Body of pancreas (tissue), 4 donors: ENCODE measurements at regions not wholly inside any gene's neighbourhood (a gene's known extent, or its start where the extent isn't known, plus 50 kb on each side); places are given as distances from the start of the nearest gene placed in this dataset.
A peak's percentile ranks its signal among the peaks of the same experiment; 100 is the strongest.

Experiments
- ATAC-seq: fragments of 150-250 bp; one replicate; pipeline ENCODE4 v1.9.1; 2016
- DNase-seq, 4 donors: peaks; one replicate each; pipeline ENCODE4 v3.0.0-alpha.2; 2019
- H3K27ac ChIP-seq, 4 donors: fragments of 200-600 bp; sonication (generic); 1 replicate in 3 of 4; 2 replicates in 1 of 4; pipeline versions ENCODE4 v1.5.1 to v1.6.1; 2016 to 2019; ENCODE audit warnings: mild to moderate bottlenecking in 1 of 4, mixed read lengths in 1 of 4, moderate library complexity in 1 of 4
- H3K27me3 ChIP-seq, 2 donors: fragments of 200-600 bp; sonication (generic); one replicate each; pipeline ENCODE4 v1.6.0; 2016; ENCODE audit warnings: mild to moderate bottlenecking in 1 of 2
- H3K36me3 ChIP-seq, 2 donors: fragments of 200-600 bp; sonication (generic); replicated peaks in 1 of 2; 2 replicates each; pipeline ENCODE4 v1.5.1; 2016; ENCODE audit warnings: low read depth in 2 of 2; ENCODE audit not compliant: insufficient read depth in 1 of 2
- H3K4me1 ChIP-seq: fragments of 200-600 bp; sonication (generic); one replicate; pipeline ENCODE4 v1.6.0; 2016
- H3K4me3 ChIP-seq, 2 donors: fragments of 200-600 bp; sonication (generic); 1 replicate in 1 of 2; 2 replicates in 1 of 2; pipeline ENCODE4 v1.5.1; 2016 to 2019
- H3K9me3 ChIP-seq, 3 donors: fragments of 200-600 bp; sonication (generic); 1 replicate in 2 of 3; 2 replicates in 1 of 3; pipeline ENCODE4 v1.5.1; 2016
- CTCF ChIP-seq, 7 experiments: fragments of 450-650 bp in 4 of 7; fragments of 200-600 bp in 3 of 7; sonication (generic) in 3 of 7; IDR thresholded peaks; one replicate each; pipeline ENCODE4 v1.5.1; 2016 to 2019; ENCODE audit warnings: antibody characterized with exemption in 7 of 7
- POLR2A ChIP-seq, 3 donors: fragments of 450-650 bp; IDR thresholded peaks; one replicate each; pipeline ENCODE4 v1.6.1; 2016; ENCODE audit warnings: antibody characterized with exemption in 3 of 3, mild to moderate bottlenecking in 2 of 3
- WGBS, 2 donors: methylation state at CpG; one replicate each; pipeline ENCODE4 v1.1.5; 2017; 5-methylcytosine and 5-hydroxymethylcytosine counted together
- intact Hi-C: fragments of 100-400 bp; cut with DNase I; formaldehyde crosslinking; loops from one replicate; pipeline ENCODE4 v1.15.1; 2023

GRCh38 chr11:69425895-69426544, 55.4 kb upstream of the LINC01488 start:
- intact Hi-C loops = no loop called here

GRCh38 chr11:69427337-69427736, 54.1 kb upstream of the LINC01488 start:
- ATAC-seq (no peak), DNase-seq (peak in 1 of 4 donors; percentile 1)
- no peak for TF ChIP-seq CTCF (IDR thresholded peaks at IDR 0.05)
- no peak for TF ChIP-seq POLR2A (IDR thresholded peaks at IDR 0.05)
- peaks cover 0 to 7% (median 0%) of the 10 kb centered on the region in 3 donors for H3K9me3 ChIP-seq
- no peak overlapping the region for H3K4me3 ChIP-seq
- no peak overlapping the region for H3K27ac ChIP-seq
- WGBS, 2 donors = 30 to 38% methylated on average over 6 of the region's 6 CpGs
- no peaks in the 10 kb centered on the region for H3K27me3 ChIP-seq
- no peaks in the 10 kb centered on the region for H3K36me3 ChIP-seq
- no peaks in the 10 kb centered on the region for H3K4me1 ChIP-seq
- intact Hi-C loops = no loop called here

More at GRCh38 chr11:69425895-69426544, 55.4 kb upstream of the LINC01488 start:
- no peak for ATAC-seq
- no peaks in the 10 kb centered on the region for H3K27me3 ChIP-seq
- DNase-seq = no peak
- TF ChIP-seq POLR2A (IDR thresholded peaks at IDR 0.05) (no peak), CTCF (IDR thresholded peaks at IDR 0.05) (no peak)
- 81 to 88% methylated on average over 22 of the region's 22 CpGs for WGBS, 2 donors
- no peak overlapping the region for H3K27ac ChIP-seq
- no peak overlapping the region for H3K4me3 ChIP-seq
- H3K36me3 ChIP-seq = no peaks in the 10 kb centered on the region
- H3K9me3 ChIP-seq = peaks cover 0 to 7% (median 0%) of the 10 kb centered on the region in 3 donors
- H3K4me1 ChIP-seq = no peaks in the 10 kb centered on the region

GRCh38 chr11:69427906-69428880, 53.3 kb upstream of the LINC01488 start:
- intact Hi-C loops = no loop called here
- TF ChIP-seq POLR2A (IDR thresholded peaks at IDR 0.05) (no peak), CTCF (IDR thresholded peaks at IDR 0.05) (no peak)
- no peaks in the 10 kb centered on the region for H3K27me3 ChIP-seq
- H3K4me1 ChIP-seq = no peaks in the 10 kb centered on the region
- 77 to 79% methylated on average over 13 to 19 of the region's 19 CpGs for WGBS, 2 donors
- no peak overlapping the region for H3K27ac ChIP-seq
- H3K9me3 ChIP-seq = peaks cover 0 to 7% (median 0%) of the 10 kb centered on the region in 3 donors
- H3K36me3 ChIP-seq = no peaks in the 10 kb centered on the region
- H3K4me3 ChIP-seq = no peak overlapping the region
- peak in 1 of 4 donors; percentile 2 for DNase-seq
- no peak for ATAC-seq

GRCh38 chr11:69429716-69430491, 51.6 kb upstream of the LINC01488 start:
- intact Hi-C loops = no loop called here
- 87 to 92% methylated on average over 11 to 30 of the region's 30 CpGs for WGBS, 2 donors
- H3K4me1 ChIP-seq = no peaks in the 10 kb centered on the region
- ATAC-seq (no peak), DNase-seq (no peak)
- H3K9me3 ChIP-seq = peaks cover 0 to under 1% (median 0%) of the 10 kb centered on the region in 3 donors
- no peak overlapping the region for H3K4me3 ChIP-seq
- no peak for TF ChIP-seq POLR2A (IDR thresholded peaks at IDR 0.05)
- TF ChIP-seq CTCF (IDR thresholded peaks at IDR 0.05) = no peak
- no peak overlapping the region for H3K27ac ChIP-seq
- no peaks in the 10 kb centered on the region for H3K27me3 ChIP-seq
- H3K36me3 ChIP-seq = no peaks in the 10 kb centered on the region
